Panc1 (cell line): ENCODE measurements at regions not wholly inside any gene's neighbourhood (a gene's known extent, or its start where the extent isn't known, plus 50 kb on each side); places are given as distances from the start of the nearest gene placed in this dataset.

Experiments used
- CTCF ChIP-seq: fragments of 450-650 bp; IDR thresholded peaks from 2 replicates; pipeline ENCODE4 v1.5.1; 2017; ENCODE audit warnings: mild to moderate bottlenecking
- POLR2AphosphoS5 ChIP-seq: IDR thresholded peaks from 2 replicates; pipeline ENCODE4 v1.6.1; 2012; ENCODE audit warnings: mild to moderate bottlenecking, low read depth, low read length, moderate library complexity
- REST ChIP-seq, 2 experiments: IDR thresholded peaks; 2 replicates each; pipeline ENCODE4 v1.6.1; 2011 to 2012; ENCODE audit warnings: low read depth in 2 of 2, control low read depth in 1 of 2, low read length in 1 of 2, mild to moderate bottlenecking in 1 of 2, moderate library complexity in 1 of 2; ENCODE audit not compliant: insufficient read depth in 1 of 2
- SIN3A ChIP-seq: IDR thresholded peaks from 2 replicates; pipeline ENCODE4 v1.6.1; 2012; ENCODE audit warnings: low read depth, mild to moderate bottlenecking, low read length, moderate library complexity, borderline replicate concordance; ENCODE audit not compliant: insufficient read depth

GRCh38 chr20:18922251-18922650 lies 108.7 kb downstream of the SCP2D1 start:
- TF ChIP-seq CTCF (no peak), REST (IDR thresholded peaks at IDR 0.05; ENCODE audit: insufficient read depth in 1 of 2, low read depth in 2 of 2, low read length in 1 of 2) (no peak), POLR2AphosphoS5 (no peak), SIN3A (no peak)
